Karpas-422 (cell line): ENCODE measurements at regions not wholly inside any gene's neighbourhood (a gene's known extent, or its start where the extent isn't known, plus 50 kb on each side); places are given as distances from the start of the nearest gene placed in this dataset.
"Not testable (repeated sequence)": the region's sequence is repeated elsewhere in the genome, so short reads cannot be mapped to it uniquely, and the experiment has no call there.

Experiments used
- DNase-seq: peaks from one replicate; pipeline ENCODE4 v3.0.0-alpha.2; 2015
- H2AFZ ChIP-seq: fragments of 200-600 bp; sonication (generic); 2 replicates; pipeline ENCODE4 v1.6.1; 2014; ENCODE audit warnings: antibody characterized with exemption, low read length, mixed read lengths
- H3K27ac ChIP-seq: fragments of 200-600 bp; sonication (generic); 2 replicates; pipeline ENCODE4 v1.5.1; 2014; ENCODE audit warnings: mild to moderate bottlenecking, low read length, moderate library complexity
- H3K27me3 ChIP-seq: fragments of 200-600 bp; sonication (generic); 2 replicates; pipeline ENCODE4 v1.6.1; 2014; ENCODE audit warnings: low read length, mixed read lengths
- H3K36me3 ChIP-seq: fragments of 200-600 bp; sonication (generic); 2 replicates; pipeline ENCODE4 v1.6.1; 2014; ENCODE audit warnings: low read length, mixed read lengths; ENCODE audit not compliant: insufficient read depth
- H3K4me1 ChIP-seq: fragments of 200-600 bp; sonication (generic); 2 replicates; pipeline ENCODE4 v1.6.1; 2014; ENCODE audit warnings: mild to moderate bottlenecking, low read length, mixed read lengths
- H3K4me2 ChIP-seq: fragments of 200-600 bp; sonication (generic); 2 replicates; pipeline ENCODE4 v1.6.1; 2014; ENCODE audit warnings: low read length, low read depth, mild to moderate bottlenecking; ENCODE audit not compliant: poor library complexity, severe bottlenecking
- H3K4me3 ChIP-seq: fragments of 200-600 bp; sonication (generic); 2 replicates; pipeline ENCODE4 v1.5.1; 2014; ENCODE audit warnings: mild to moderate bottlenecking, antibody characterized with exemption, low read length, mixed read lengths
- H3K79me2 ChIP-seq: fragments of 200-600 bp; sonication (generic); 2 replicates; pipeline ENCODE4 v1.6.1; 2014; ENCODE audit warnings: mild to moderate bottlenecking, low read length, mixed read lengths
- H3K9ac ChIP-seq: fragments of 200-600 bp; sonication (generic); 2 replicates; pipeline ENCODE4 v1.6.0; 2014; ENCODE audit warnings: low read length
- H3K9me2 ChIP-seq: fragments of 200-600 bp; sonication (generic), shearing (Covaris generic); replicated peaks from 2 replicates; pipeline ENCODE4 v1.6.0; 2014; ENCODE audit warnings: mild to moderate bottlenecking, low read length, moderate library complexity; ENCODE audit not compliant: insufficient read depth
- H3K9me3 ChIP-seq: fragments of 300-700, 200-600 bp; sonication (generic); 2 replicates; pipeline ENCODE4 v1.6.1; 2014; ENCODE audit warnings: low read length, mixed read lengths
- H4K20me1 ChIP-seq: fragments of 200-600 bp; sonication (generic); 2 replicates; pipeline ENCODE4 v1.6.1; 2014; ENCODE audit warnings: mild to moderate bottlenecking, antibody characterized with exemption, low read length, low read depth; ENCODE audit not compliant: insufficient read depth

GRCh38 chr9:110008663-110009062 lies 199.3 kb downstream of the C9orf152 start:
- no peaks in the 10 kb centered on the region for H3K4me1 ChIP-seq
- H3K36me3 ChIP-seq = no peaks in the 10 kb centered on the region
- H3K27me3 ChIP-seq = no peaks in the 10 kb centered on the region; the same call in 1 of the 2 replicates
- H3K9me2 ChIP-seq = no peaks in the 10 kb centered on the region
- no peaks in the 10 kb centered on the region for H4K20me1 ChIP-seq
- H3K4me2 ChIP-seq = no peak overlapping the region
- H2AFZ ChIP-seq = no peak overlapping the region
- no peak overlapping the region for H3K4me3 ChIP-seq
- DNase-seq = peak; percentile 46
- no peak overlapping the region for H3K9ac ChIP-seq
- H3K27ac ChIP-seq = no peak overlapping the region
- no peaks in the 10 kb centered on the region for H3K9me3 ChIP-seq
- H3K79me2 ChIP-seq = no peaks in the 10 kb centered on the region

GRCh38 chr9:110011628-110012320 lies 196.2 kb downstream of the C9orf152 start:
- Histone ChIP-seq H3K36me3 (no peaks in the 10 kb centered on the region), H3K9me3 (no peaks in the 10 kb centered on the region), H3K9me2 (no peaks in the 10 kb centered on the region), H4K20me1 (no peaks in the 10 kb centered on the region), H3K9ac (no peak overlapping the region), H3K4me3 (no peak overlapping the region), H3K79me2 (no peaks in the 10 kb centered on the region), H3K27ac (no peak overlapping the region), H3K27me3 (no peaks in the 10 kb centered on the region; the same call in 1 of the 2 replicates), H3K4me2 (no peak overlapping the region), H2AFZ (no peak overlapping the region), H3K4me1 (no peaks in the 10 kb centered on the region)
- DNase-seq = no peak

- Histone ChIP-seq H3K4me1 (no peaks in the 10 kb centered on the region), H4K20me1 (no peaks in the 10 kb centered on the region), H3K79me2 (no peaks in the 10 kb centered on the region), H3K4me2 (no peak overlapping the region), H3K9me3 (no peaks in the 10 kb centered on the region), H3K27ac (no peak overlapping the region), H3K9me2 (no peaks in the 10 kb centered on the region), H3K36me3 (no peaks in the 10 kb centered on the region), H3K9ac (no peak overlapping the region), H2AFZ (no peak overlapping the region), H3K4me3 (no peak overlapping the region), H3K27me3 (no peaks in the 10 kb centered on the region)
- DNase-seq = no peak
Observed at GRCh38 chr9:110013064-110013463, 194.9 kb downstream of the C9orf152 start.

- Histone ChIP-seq H3K9ac (no peak overlapping the region), H3K27me3 (no peaks in the 10 kb centered on the region), H3K79me2 (no peaks in the 10 kb centered on the region), H3K27ac (no peak overlapping the region), H3K4me1 (no peaks in the 10 kb centered on the region), H3K4me2 (no peak overlapping the region), H3K9me2 (no peaks in the 10 kb centered on the region), H4K20me1 (no peaks in the 10 kb centered on the region), H3K36me3 (no peaks in the 10 kb centered on the region), H3K9me3 (no peaks in the 10 kb centered on the region), H3K4me3 (no peak overlapping the region), H2AFZ (no peak overlapping the region)
- no peak for DNase-seq
Observed at GRCh38 chr9:110015759-110016158, 192.2 kb downstream of the C9orf152 start.

- Histone ChIP-seq H3K4me2 (no peak overlapping the region), H3K9ac (no peak overlapping the region)
Observed at GRCh38 chr9:110016340-110016739, 191.6 kb downstream of the C9orf152 start.

GRCh38 chr9:110020216-110020615 lies 187.7 kb downstream of the C9orf152 start:
- H3K4me2 ChIP-seq, H3K9ac ChIP-seq, H3K9me2 ChIP-seq: not testable (repeated sequence)

More at GRCh38 chr9:110016340-110016739, 191.6 kb downstream of the C9orf152 start:
- H4K20me1 ChIP-seq = no peaks in the 10 kb centered on the region
- H2AFZ ChIP-seq = no peak overlapping the region
- H3K4me3 ChIP-seq = no peak overlapping the region
- H3K27me3 ChIP-seq = no peaks in the 10 kb centered on the region
- H3K9me3 ChIP-seq = no peaks in the 10 kb centered on the region
- no peaks in the 10 kb centered on the region for H3K9me2 ChIP-seq
- H3K27ac ChIP-seq = no peak overlapping the region
- H3K79me2 ChIP-seq = no peaks in the 10 kb centered on the region
- no peaks in the 10 kb centered on the region for H3K4me1 ChIP-seq
- DNase-seq = no peak
- H3K36me3 ChIP-seq = no peaks in the 10 kb centered on the region

GRCh38 chr9:110021891-110022290 lies 186.1 kb downstream of the C9orf152 start:
- Histone ChIP-seq H2AFZ (no peak overlapping the region), H3K27ac (no peak overlapping the region), H4K20me1 (no peaks in the 10 kb centered on the region), H3K9me3 (no peaks in the 10 kb centered on the region), H3K4me3 (no peak overlapping the region), H3K79me2 (no peaks in the 10 kb centered on the region), H3K9me2 (no peaks in the 10 kb centered on the region), H3K36me3 (no peaks in the 10 kb centered on the region), H3K9ac (no peak overlapping the region), H3K27me3 (no peaks in the 10 kb centered on the region), H3K4me1 (no peaks in the 10 kb centered on the region), H3K4me2 (no peak overlapping the region)
- DNase-seq = no peak

More at GRCh38 chr9:110020216-110020615, 187.7 kb downstream of the C9orf152 start:
- not testable (repeated sequence) for DNase-seq, H3K9me3 ChIP-seq, H3K79me2 ChIP-seq, H3K27ac ChIP-seq, H4K20me1 ChIP-seq, H3K4me1 ChIP-seq, H2AFZ ChIP-seq, H3K27me3 ChIP-seq, H3K36me3 ChIP-seq, H3K4me3 ChIP-seq

GRCh38 chr9:110023221-110023620 lies 184.7 kb downstream of the C9orf152 start:
- H3K36me3 ChIP-seq, H4K20me1 ChIP-seq, H3K4me1 ChIP-seq, H3K4me2 ChIP-seq, H3K27ac ChIP-seq, H3K79me2 ChIP-seq, H3K9ac ChIP-seq, H3K27me3 ChIP-seq, H3K9me3 ChIP-seq, DNase-seq, H2AFZ ChIP-seq, H3K4me3 ChIP-seq, H3K9me2 ChIP-seq: not testable (repeated sequence)
